GM12891 (cell line): ENCODE measurements at regions not wholly inside any gene's neighbourhood (a gene's known extent, or its start where the extent isn't known, plus 50 kb on each side); places are given as distances from the start of the nearest gene placed in this dataset.

Experiments used
- DNase-seq: peaks from one replicate; pipeline ENCODE4 v3.0.0; 2011; ENCODE audit warnings: low spot score; ENCODE audit not compliant: insufficient read length
- FAIRE-seq: peaks from 2 replicates; lab custom pipeline; 2011; peaks lifted over from hg19 to GRCh38; lab: Jason Lieb, UNC
- PAX5 ChIP-seq: IDR thresholded peaks from 2 replicates; pipeline ENCODE4 v1.6.1; 2011; ENCODE audit warnings: low read length, moderate library complexity, mild to moderate bottlenecking; ENCODE audit not compliant: insufficient read depth, severe bottlenecking
- POLR2A ChIP-seq: IDR thresholded peaks from 2 replicates; pipeline ENCODE4 v1.6.1; 2011; ENCODE audit warnings: low read depth, low read length, control low read depth
- POLR2AphosphoS5 ChIP-seq: IDR thresholded peaks from 2 replicates; pipeline ENCODE4 v1.6.1; 2011; ENCODE audit warnings: low read depth, low read length, control low read depth
- POU2F2 ChIP-seq: IDR thresholded peaks from 2 replicates; pipeline ENCODE4 v1.6.1; 2011; ENCODE audit warnings: low read depth, mild to moderate bottlenecking, control low read depth, low read length, moderate library complexity
- SPI1 ChIP-seq: IDR thresholded peaks from 2 replicates; pipeline ENCODE4 v1.6.1; 2011; ENCODE audit warnings: low read depth, low read length, control low read depth
- TAF1 ChIP-seq: IDR thresholded peaks from 2 replicates; pipeline ENCODE4 v1.6.1; 2011; ENCODE audit warnings: low read depth, low read length, control low read depth

- TF ChIP-seq SPI1 (no peak), TAF1 (no peak), PAX5 (no peak), POLR2AphosphoS5 (no peak), POLR2A (no peak), POU2F2 (no peak)
- FAIRE-seq (no peak), DNase-seq (no peak)
Measured at GRCh38 chr2:83475371-83475770, 983.7 kb downstream of the SUCLG1 start.

GRCh38 chr2:83471655-83472054, 987.4 kb downstream of the SUCLG1 start:
- no peak for DNase-seq
- TF ChIP-seq TAF1 (no peak), PAX5 (no peak), POLR2A (no peak), POU2F2 (no peak), SPI1 (no peak), POLR2AphosphoS5 (no peak)
- FAIRE-seq, result no peak

- DNase-seq (no peak), FAIRE-seq (no peak)
- TF ChIP-seq SPI1, result no peak
Measured at GRCh38 chr2:83470928-83471327, 988.2 kb downstream of the SUCLG1 start.

GRCh38 chr2:83464444-83464843, 994.6 kb downstream of the SUCLG1 start:
- no peak for DNase-seq
- no peak for TF ChIP-seq POLR2AphosphoS5
- no peak for FAIRE-seq

- DNase-seq (no peak), FAIRE-seq (no peak)
- TF ChIP-seq POU2F2 (no peak), TAF1 (no peak), PAX5 (no peak), POLR2A (no peak), POLR2AphosphoS5 (no peak), SPI1 (no peak)
Measured at GRCh38 chr2:83462881-83463280, 996.2 kb downstream of the SUCLG1 start.

GRCh38 chr2:83461135-83461534, 997.9 kb downstream of the SUCLG1 start:
- FAIRE-seq (no peak), DNase-seq (no peak)
- TF ChIP-seq POLR2AphosphoS5 (no peak), POU2F2 (no peak), PAX5 (no peak), POLR2A (no peak), TAF1 (no peak), SPI1 (no peak)

- TF ChIP-seq SPI1, result no peak
- TF ChIP-seq POLR2AphosphoS5, result no peak
- TF ChIP-seq PAX5, result no peak
- no peak for TF ChIP-seq POU2F2
- no peak for TF ChIP-seq TAF1
- TF ChIP-seq POLR2A, result no peak
- DNase-seq, result no peak
- FAIRE-seq, result no peak
Measured at GRCh38 chr2:83459456-83459855, 999.6 kb downstream of the SUCLG1 start.

GRCh38 chr2:83435989-83436388, 1023.1 kb downstream of the SUCLG1 start:
- TF ChIP-seq POLR2AphosphoS5 (no peak), PAX5 (no peak), POLR2A (no peak), TAF1 (no peak), POU2F2 (no peak)
- FAIRE-seq (no peak), DNase-seq (no peak)

- DNase-seq, result no peak
- FAIRE-seq, result no peak
- no peak for TF ChIP-seq PAX5
- no peak for TF ChIP-seq POU2F2
- TF ChIP-seq POLR2A, result no peak
- TF ChIP-seq SPI1, result no peak
- no peak for TF ChIP-seq TAF1
- no peak for TF ChIP-seq POLR2AphosphoS5
Measured at GRCh38 chr2:83420993-83421392, 1038.1 kb downstream of the SUCLG1 start.

- no peak for DNase-seq
Measured at GRCh38 chr2:83394134-83394904, 1064.8 kb downstream of the SUCLG1 start.

GRCh38 chr2:83388804-83389203, 1070.3 kb downstream of the SUCLG1 start:
- TF ChIP-seq TAF1, result no peak
- TF ChIP-seq POLR2AphosphoS5, result no peak
- no peak for TF ChIP-seq POU2F2
- no peak for TF ChIP-seq POLR2A
- no peak for TF ChIP-seq PAX5
- TF ChIP-seq SPI1, result no peak
- DNase-seq, result no peak
- FAIRE-seq, result no peak

More at GRCh38 chr2:83394134-83394904, 1064.8 kb downstream of the SUCLG1 start:
- no peak for FAIRE-seq
- no peak for TF ChIP-seq POU2F2
